Loucy (cell line): ENCODE measurements at regions not wholly inside any gene's neighbourhood (a gene's known extent, or its start where the extent isn't known, plus 50 kb on each side); places are given as distances from the start of the nearest gene placed in this dataset.

ENCODE experiments used
- CTCF ChIP-seq: fragments of 200-600 bp; sonication (generic); conservative IDR thresholded peaks from 2 replicates; pipeline ENCODE4 v1.5.1; 2014; ENCODE audit warnings: mild to moderate bottlenecking, antibody characterized with exemption, low read length
- EZH2phosphoT487 ChIP-seq: fragments of 200-600 bp; IDR thresholded peaks from 2 replicates; pipeline ENCODE4 v1.6.1; 2018; ENCODE audit warnings: antibody characterized with exemption, mild to moderate bottlenecking, moderate library complexity, borderline replicate concordance

- TF ChIP-seq CTCF: no peak
- no peak for TF ChIP-seq EZH2phosphoT487
These were observed 442.0 kb upstream of the SYT4 start for GRCh38 chr18:43719267-43719795.
